Endothelial cell (in vitro differentiated cells): ENCODE measurements at regions not wholly inside any gene's neighbourhood (a gene's known extent, or its start where the extent isn't known, plus 50 kb on each side); places are given as distances from the start of the nearest gene placed in this dataset.

Experiments used
- DNase-seq: peaks from one replicate; pipeline ENCODE4 v3.0.0; 2021; ENCODE audit warnings: low spot score
- H3K27ac Mint-ChIP-seq: one replicate; pipeline ENCODE4 v1.8.0; 2021; ENCODE audit warnings: mixed read lengths, inconsistent platforms; ENCODE audit not compliant: unreplicated experiment
- H3K27me3 Mint-ChIP-seq: one replicate; pipeline ENCODE4 v1.8.0; 2021; ENCODE audit warnings: mild to moderate bottlenecking, moderate library complexity, mixed read lengths, inconsistent platforms; ENCODE audit not compliant: unreplicated experiment
- H3K36me3 Mint-ChIP-seq: one replicate; pipeline ENCODE4 v1.8.0; 2021; ENCODE audit warnings: mild to moderate bottlenecking, low read depth, mixed read lengths, inconsistent platforms; ENCODE audit not compliant: unreplicated experiment
- H3K4me1 Mint-ChIP-seq: one replicate; pipeline ENCODE4 v1.8.0; 2021; ENCODE audit warnings: mild to moderate bottlenecking, mixed read lengths, inconsistent platforms; ENCODE audit not compliant: unreplicated experiment
- H3K4me3 Mint-ChIP-seq: one replicate; pipeline ENCODE4 v1.8.0; 2021; ENCODE audit warnings: mild to moderate bottlenecking, mixed read lengths, inconsistent platforms; ENCODE audit not compliant: unreplicated experiment
- H3K9me3 Mint-ChIP-seq: one replicate; pipeline ENCODE4 v1.8.0; 2021; ENCODE audit warnings: mixed read lengths, inconsistent platforms; ENCODE audit not compliant: unreplicated experiment
- CTCF ChIP-seq: fragments of 200-600 bp; sonication (generic); IDR thresholded peaks from one replicate; pipeline ENCODE4 v1.5.0; 2021; ENCODE audit warnings: antibody characterized with exemption; ENCODE audit not compliant: unreplicated experiment

DNA sequence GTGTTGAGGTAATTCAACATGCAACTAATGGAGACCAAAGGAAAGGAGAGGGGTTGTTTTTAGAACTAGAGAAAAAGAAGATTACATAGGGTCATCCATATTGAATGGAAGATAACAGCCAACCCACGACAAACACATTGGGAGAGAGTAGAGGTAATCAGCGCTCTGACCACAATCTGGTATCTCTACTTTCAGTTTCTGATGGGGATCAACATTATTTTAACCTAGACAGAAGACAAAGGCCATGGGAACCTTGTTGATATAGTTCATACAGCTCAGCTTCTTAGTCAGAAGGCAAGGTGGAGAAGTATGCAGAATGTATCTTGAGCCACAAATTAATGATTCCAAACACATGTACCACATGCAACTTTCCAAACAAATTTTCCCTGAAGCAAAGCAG is 537.1 kb upstream of the ST8SIA4 start:
- Mint-ChIP-seq H3K36me3 (no peaks in the 10 kb centered on the region), H3K27ac (no peak overlapping the region), H3K27me3 (no peaks in the 10 kb centered on the region), H3K4me1 (no peaks in the 10 kb centered on the region), H3K9me3 (no peaks in the 10 kb centered on the region), H3K4me3 (no peak overlapping the region)
- TF ChIP-seq CTCF: no peak
- no peak for DNase-seq

DNA sequence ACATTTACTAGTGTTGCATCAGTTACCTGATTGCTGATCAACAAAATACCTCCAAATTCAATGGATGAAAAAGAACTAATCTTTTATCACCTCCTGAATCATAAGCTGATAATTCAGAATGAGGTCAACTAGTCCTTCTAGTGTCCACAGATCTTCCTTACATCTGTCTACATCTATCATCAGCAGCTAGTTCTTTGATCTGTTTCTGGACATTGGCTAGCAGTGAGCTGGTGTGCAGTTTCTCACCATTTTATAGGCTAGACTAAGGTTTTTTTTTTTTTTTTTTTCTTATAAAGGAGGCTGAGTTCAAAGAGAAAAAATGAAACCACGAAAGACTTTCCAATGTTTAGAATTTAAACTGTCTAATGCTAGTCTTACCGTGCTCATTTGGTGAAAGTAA is 534.3 kb upstream of the ST8SIA4 start:
- no peaks in the 10 kb centered on the region for H3K9me3 Mint-ChIP-seq
- no peaks in the 10 kb centered on the region for H3K4me1 Mint-ChIP-seq
- no peak for TF ChIP-seq CTCF
- no peak for DNase-seq
- H3K27me3 Mint-ChIP-seq: no peaks in the 10 kb centered on the region
- no peak overlapping the region for H3K4me3 Mint-ChIP-seq
- H3K36me3 Mint-ChIP-seq: no peaks in the 10 kb centered on the region
- H3K27ac Mint-ChIP-seq: no peak overlapping the region

GRCh38 chr5:101435768-101436167 is 532.7 kb upstream of the ST8SIA4 start:
- TF ChIP-seq CTCF: no peak
- no peaks in the 10 kb centered on the region for H3K36me3 Mint-ChIP-seq
- no peaks in the 10 kb centered on the region for H3K27me3 Mint-ChIP-seq
- H3K4me1 Mint-ChIP-seq: no peaks in the 10 kb centered on the region
- H3K9me3 Mint-ChIP-seq: no peaks in the 10 kb centered on the region
- no peak overlapping the region for H3K4me3 Mint-ChIP-seq
- no peak for DNase-seq
- H3K27ac Mint-ChIP-seq: no peak overlapping the region

GRCh38 chr5:101431201-101431600 is 528.1 kb upstream of the ST8SIA4 start:
- H3K9me3 Mint-ChIP-seq: no peaks in the 10 kb centered on the region
- H3K4me3 Mint-ChIP-seq: no peak overlapping the region
- no peaks in the 10 kb centered on the region for H3K27me3 Mint-ChIP-seq
- no peaks in the 10 kb centered on the region for H3K36me3 Mint-ChIP-seq
- no peak for DNase-seq
- TF ChIP-seq CTCF: no peak
- H3K4me1 Mint-ChIP-seq: no peaks in the 10 kb centered on the region
- H3K27ac Mint-ChIP-seq: no peak overlapping the region

- Mint-ChIP-seq H3K27ac (no peak overlapping the region), H3K4me3 (no peak overlapping the region), H3K27me3 (no peaks in the 10 kb centered on the region), H3K36me3 (no peaks in the 10 kb centered on the region), H3K4me1 (no peaks in the 10 kb centered on the region), H3K9me3 (no peaks in the 10 kb centered on the region)
- TF ChIP-seq CTCF: no peak
- no peak for DNase-seq
These were observed 527.5 kb upstream of the ST8SIA4 start for GRCh38 chr5:101430551-101430950.
